UCSD-AML1 (cell line): ENCODE measurements at regions not wholly inside any gene's neighbourhood (a gene's known extent, or its start where the extent isn't known, plus 50 kb on each side); places are given as distances from the start of the nearest gene placed in this dataset.

Source experiments
- DNase-seq: peaks from one replicate; lab custom pipeline; 2025; ENCODE audit not compliant: unreplicated experiment; lab: John Stamatoyannopoulos, UW

- DNase-seq, result peak; percentile 86
Observed at GRCh38 chr11:131186629-131187101, 183.8 kb upstream of the NTM start.

DNA sequence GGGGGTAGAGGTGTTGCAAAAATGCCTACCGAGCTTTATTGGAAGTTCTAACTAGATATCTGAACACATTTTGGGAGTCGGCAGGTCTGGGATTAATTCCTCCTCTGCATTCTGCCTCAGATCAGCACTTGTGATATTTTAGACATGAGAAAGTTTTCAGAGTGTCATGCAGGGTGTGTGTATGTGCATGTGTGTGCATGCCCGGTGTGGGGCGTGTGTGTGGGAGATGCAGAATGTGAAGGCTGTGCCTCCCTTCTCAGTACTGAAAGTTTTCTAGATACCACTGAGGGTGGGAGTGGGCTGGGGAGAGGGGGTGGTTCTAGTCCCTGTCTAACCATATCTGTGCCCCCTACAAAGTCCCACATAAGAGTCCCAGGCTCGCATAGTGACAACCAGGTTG is 180.0 kb upstream of the NTM start:
- no peak for DNase-seq

GRCh38 chr11:131191606-131192005 is 178.8 kb upstream of the NTM start:
- DNase-seq, result no peak

- DNase-seq, result no peak
Observed at GRCh38 chr11:131192628-131193027, 177.8 kb upstream of the NTM start.

GRCh38 chr11:131193031-131193501 is 177.3 kb upstream of the NTM start:
- DNase-seq, result no peak

DNA sequence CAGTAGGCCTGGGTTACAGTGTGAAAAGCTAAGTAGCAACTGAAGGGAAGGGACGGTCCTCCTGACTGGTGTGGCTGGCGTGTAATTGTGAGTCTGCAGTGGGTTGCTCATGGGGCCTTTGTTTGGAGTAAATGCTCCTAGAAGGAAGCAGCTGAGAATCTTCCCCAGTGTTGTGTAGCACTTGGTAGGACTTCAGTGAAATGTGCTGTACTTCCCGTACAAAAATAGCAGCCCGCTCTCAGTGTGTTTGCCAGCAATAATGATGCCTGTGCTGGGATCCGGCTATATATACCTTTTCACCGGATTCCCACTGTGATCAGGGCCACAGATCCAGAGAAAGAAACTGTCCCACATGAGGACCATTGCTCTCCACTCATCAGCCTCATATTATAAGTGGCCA is 175.7 kb upstream of the NTM start:
- no peak for DNase-seq

DNA sequence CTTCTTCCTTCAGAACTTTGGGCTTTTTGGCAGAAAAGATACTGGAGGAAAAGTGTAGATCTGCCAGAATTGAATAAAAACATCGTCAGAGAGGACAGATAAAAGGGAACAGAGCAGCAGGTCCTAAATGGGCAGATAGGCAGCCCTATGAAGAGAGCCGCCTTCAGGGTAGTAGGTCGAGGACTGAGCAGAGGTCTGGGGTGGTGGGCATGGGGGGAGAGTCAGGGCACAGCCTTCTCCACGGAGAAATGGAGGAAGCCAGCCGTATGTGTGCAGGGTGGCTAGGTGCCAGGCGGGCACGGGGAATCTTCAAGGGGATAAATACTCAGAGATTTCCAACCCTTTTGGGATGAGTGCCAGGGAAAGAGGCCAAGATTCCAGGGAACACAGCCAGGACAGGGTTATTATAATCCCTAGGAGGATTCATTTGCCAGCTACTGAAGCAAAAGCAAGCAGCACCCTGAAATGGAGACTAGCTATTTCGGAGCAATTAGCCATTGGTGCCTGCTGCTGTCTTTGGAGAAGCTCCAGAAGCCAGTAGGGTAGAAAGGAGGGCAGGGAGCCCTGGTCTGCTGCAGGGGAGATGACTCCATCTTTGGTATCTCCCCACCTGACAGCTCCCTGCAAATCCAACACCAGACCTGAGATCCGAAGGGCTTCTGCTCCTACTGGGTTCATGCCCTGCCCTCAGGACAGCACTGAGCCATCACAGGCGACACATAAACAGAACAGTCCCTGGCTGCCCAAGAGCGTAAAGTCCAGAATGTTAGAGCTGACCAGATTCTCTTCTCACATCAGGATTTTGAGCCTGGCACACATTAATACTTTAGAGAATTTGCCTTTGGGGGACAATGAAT is 174.5 kb upstream of the NTM start:
- DNase-seq, result no peak

DNA sequence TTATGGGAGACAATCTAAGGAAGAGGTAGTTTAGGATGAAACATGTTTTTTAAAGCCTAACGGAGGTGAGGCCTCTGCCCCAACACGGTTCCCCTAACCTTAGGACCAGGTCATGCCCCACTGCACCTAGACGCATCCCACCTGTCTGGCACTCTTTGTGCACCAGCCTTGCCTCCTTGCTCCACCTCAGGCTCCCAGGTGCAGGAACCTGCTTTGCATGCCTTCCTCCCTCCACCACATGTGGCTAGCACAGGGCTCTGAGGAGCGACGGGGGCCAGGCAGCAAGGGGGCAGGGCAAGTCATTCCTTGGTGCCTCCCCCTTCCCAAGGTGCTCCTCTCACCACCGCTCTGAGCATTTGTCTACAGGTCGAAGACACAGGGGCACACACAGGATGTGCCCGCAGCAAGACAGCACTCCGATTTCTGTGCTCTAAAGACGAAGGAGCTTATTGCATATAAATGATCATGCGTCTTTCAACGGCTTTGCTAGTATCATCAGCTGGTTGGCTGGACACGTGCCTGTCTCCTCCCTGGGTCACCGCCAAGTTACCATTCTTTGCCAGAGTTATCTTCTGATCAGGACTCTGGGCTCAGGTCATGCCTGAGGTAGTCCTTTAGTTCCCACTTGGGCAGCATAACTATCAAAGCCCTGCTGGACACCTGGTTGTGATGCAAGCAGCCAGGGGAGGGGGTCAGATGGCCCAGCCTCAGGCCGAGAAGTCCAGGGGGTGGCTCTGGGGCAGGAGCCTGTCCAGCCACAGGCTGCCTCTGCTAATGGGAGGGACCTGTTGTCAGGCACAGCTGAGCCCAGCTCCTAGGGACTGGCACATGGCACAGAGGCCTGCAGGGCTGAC is 172.0 kb upstream of the NTM start:
- no peak for DNase-seq

DNA sequence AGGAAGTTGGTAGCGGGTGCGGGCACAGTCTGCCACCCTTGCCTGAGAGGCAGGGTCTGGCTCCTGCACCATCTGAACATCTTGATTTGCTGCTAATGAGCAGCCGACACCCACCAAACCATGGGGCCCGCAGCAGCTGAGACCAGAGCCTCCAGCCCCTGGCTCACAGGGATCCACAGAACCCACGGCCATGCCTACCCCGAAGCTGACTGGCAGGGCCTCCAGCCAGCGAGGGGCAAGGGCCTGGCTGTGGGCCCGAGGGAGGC is 171.5 kb upstream of the NTM start:
- no peak for DNase-seq

GRCh38 chr11:131201674-131202073 is 168.7 kb upstream of the NTM start:
- no peak for DNase-seq

DNA sequence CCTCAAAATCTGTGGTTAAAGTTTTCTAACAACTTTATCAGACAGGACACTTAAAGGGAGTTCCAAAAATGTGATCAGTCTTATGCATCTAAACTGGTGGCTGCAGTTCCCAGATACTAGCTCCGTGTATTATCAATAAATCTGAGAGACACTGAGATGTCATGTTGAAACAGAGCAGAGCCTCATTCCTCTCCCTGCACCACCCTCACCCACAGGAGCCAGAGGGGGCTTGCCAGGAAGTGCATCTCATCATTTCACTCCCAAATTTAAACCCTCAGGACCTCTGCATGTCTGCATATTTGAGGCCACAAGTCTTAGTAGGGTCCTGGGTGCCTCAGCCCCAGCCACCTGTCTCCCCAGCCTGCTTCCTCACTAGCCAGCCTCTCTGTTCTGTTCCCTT is 167.4 kb upstream of the NTM start:
- DNase-seq, result no peak

GRCh38 chr11:131204282-131204681 is 166.1 kb upstream of the NTM start:
- DNase-seq, result no peak

GRCh38 chr11:131204765-131205380 is 165.5 kb upstream of the NTM start:
- DNase-seq, result no peak

DNA sequence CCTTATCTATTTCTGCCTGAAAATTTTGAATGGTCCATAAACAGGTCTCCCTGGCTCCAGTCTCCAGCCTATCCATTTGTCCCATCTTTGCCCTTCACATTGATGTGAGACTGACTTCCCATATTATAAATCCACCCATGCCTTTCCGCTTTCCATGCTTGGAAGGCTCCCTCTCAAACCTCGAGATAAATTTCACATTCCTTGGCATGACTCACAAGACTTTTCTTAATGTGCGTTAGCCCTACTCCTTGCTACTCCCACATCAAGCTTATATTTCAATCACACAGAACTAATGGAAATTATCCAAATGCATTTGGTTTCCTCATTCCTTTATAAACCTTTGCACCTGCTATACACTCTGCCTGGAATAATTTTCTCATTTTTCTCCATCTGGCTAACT is 163.7 kb upstream of the NTM start:
- DNase-seq, result no peak

GRCh38 chr11:131207901-131208300 is 162.5 kb upstream of the NTM start:
- DNase-seq, result no peak

DNA sequence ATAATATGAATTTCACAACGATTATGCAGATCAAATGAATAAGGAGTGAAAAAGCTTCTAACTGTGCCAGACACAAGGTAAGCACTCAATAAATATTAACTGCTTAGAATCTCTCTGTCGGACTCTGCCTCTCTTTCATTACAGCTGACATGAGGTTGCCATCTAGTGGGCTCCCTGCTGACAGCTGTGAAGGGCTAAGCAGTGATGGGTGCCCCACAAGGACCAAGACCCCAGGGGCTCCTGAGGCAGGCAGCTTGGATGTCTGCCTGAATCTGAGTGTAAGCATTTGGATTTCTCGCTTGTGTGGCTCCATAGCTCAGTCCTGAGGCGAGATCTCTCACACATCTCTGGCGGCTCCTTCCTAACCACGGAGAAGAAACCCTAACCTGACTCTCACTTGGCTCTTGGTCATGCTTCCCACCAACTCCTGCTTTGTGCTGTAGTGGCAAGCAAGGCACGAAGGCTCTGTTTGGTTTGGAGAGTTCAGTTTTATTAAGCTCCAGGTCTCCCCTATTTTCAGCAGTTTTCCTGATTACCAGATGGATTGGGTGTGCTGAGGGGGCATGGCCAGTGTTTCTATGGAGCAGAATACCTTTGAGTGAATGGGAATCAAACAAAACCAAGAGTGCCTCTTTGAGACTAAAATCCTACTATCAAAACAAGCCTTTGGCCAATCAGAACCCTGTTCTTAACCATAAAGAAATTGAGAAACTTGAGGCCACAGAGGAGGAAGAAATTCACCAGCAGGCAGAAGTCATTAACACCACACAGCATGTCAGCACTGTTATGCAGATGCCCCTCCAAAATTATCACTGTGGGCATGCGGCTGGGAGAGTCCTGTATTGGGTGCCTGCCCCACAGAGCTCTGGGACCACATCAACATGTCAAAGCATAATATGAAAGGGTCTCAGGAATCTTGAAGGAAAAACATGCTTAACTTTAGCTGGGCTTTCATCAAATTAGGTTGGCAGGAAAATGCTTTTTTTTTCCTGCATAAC is 152.8 kb upstream of the NTM start:
- DNase-seq, result no peak

DNA sequence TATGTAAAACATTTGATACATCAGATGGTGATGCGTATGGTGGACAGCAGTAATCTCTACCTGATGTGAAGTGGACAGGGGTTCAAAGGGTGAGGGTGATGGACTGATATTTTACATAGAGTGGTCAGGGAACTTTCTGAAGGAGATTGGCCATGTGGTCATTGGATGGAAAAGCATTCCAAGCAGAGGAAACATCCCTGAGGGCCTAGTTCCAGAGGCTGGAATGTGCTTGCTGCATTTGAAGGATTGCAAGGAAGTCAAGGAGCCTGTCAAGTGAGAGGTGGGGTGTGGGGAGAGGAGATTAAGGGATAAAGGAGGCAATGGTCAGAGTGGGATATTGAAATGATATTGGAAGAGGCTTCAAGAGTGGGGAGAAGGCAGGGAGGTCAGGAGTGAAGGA is 151.9 kb upstream of the NTM start:
- no peak for DNase-seq

DNA sequence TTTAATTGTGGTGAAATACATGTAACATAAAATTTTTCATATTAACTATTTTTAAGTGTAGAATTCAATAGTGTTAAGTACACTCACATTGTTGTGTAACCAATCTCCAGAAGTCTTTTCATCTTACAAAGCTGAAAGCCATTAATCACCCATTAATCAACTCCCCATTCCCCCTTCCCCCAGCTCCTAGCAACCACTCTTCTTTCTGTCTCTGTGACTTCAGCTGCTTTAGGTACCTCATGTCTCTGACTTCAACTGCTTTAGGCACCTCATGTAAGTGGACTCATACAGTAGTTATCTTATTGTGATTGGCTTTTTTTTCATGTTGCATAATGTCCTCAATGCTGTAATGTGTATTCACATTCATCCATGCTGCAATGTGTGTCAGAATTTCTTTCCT is 150.8 kb upstream of the NTM start:
- no peak for DNase-seq

DNA sequence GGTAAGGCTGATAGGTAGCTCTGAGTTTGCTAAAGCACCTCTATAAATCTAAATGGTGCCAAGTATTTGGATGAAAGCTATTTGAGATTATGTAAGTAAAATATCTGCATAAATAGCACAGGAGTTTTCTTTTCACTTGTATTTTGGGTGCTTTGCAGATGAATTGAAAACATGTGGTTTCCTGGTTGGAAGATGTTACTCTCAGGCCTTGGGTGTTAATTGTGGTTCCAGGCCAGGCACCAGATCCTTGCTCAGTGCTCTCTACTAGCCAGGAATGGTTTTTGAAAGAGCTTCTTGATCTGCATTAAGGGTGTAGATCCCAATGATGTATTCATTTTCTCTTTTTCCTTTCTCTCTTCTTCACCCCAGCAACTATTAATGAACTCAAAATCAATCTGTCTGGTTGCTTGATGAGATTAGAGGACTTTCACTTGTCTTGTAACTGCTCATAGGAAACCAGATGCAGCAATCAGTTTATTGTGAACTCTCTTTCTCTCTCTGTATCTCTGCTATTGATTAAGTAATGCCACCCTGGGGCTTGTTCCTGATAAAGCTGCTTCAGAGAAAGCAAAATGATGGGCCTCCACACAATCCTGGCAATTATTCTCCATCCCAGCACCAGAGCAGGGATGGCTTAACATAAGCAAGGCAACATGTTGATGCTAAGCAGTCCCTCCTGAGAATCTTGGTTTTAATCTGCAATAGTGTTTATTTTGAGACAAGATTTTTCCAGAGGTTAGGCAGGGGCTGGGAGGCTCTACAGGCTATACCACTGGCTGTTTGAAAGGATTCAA is 147.0 kb upstream of the NTM start:
- no peak for DNase-seq

DNA sequence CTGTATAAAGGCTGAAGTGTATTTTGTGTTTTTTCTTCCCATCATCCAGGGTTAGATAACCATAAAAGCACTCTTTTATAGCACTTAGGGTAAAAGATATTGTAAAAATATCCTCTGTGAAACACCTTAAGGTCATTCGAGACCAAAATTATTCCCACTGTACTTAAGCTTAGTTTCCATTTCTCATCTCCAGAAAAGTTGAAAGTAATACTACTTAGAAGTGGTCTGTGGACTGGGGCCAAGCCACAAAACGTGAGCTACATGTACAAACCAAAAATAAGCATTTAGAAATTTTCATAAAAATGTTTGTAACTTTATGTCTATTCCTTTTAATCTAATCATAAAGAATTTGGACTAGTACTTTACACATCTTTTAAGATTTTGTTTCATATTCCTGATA is 142.0 kb upstream of the NTM start:
- DNase-seq, result no peak
